SK-N-MC (cell line): ENCODE measurements at regions not wholly inside any gene's neighbourhood (a gene's known extent, or its start where the extent isn't known, plus 50 kb on each side); places are given as distances from the start of the nearest gene placed in this dataset.
A peak's percentile ranks its signal among the peaks of the same experiment; 100 is the strongest.

Experiments
- DNase-seq: peaks from one replicate; pipeline ENCODE4 v3.0.0-alpha.2; 2011; ENCODE audit warnings: low read depth, low spot score
- H3K27ac ChIP-seq: fragments of 200-600 bp; sonication (generic); 2 replicates; pipeline ENCODE4 v1.5.1; 2016; ENCODE audit warnings: mixed run types
- H3K36me3 ChIP-seq: fragments of 200-600 bp; sonication (generic); 2 replicates; pipeline ENCODE4 v1.6.1; 2017; ENCODE audit warnings: antibody characterized with exemption, low read length, mixed read lengths; ENCODE audit not compliant: insufficient read depth
- H3K4me3 ChIP-seq: fragments of 200-600 bp; sonication (generic); 2 replicates; pipeline ENCODE4 v1.5.1; 2016
- H3K9ac ChIP-seq: fragments of 200-600 bp; sonication (generic); 2 replicates; pipeline ENCODE4 v1.8.0; 2017; ENCODE audit warnings: mixed run types, mixed read lengths; ENCODE audit not compliant: insufficient read length
- H3K9me3 ChIP-seq: fragments of 200-600 bp; sonication (generic); 2 replicates; pipeline ENCODE4 v1.6.1; 2017; ENCODE audit warnings: low read depth, mild to moderate bottlenecking, antibody characterized with exemption, low read length, moderate library complexity, mixed read lengths
- EZH2 ChIP-seq: fragments of 200-600 bp; sonication (generic); IDR thresholded peaks from one replicate; pipeline ENCODE4 v1.6.1; 2017; ENCODE audit warnings: antibody characterized with exemption
- FOXP2 ChIP-seq: optimal IDR thresholded peaks from 2 replicates; pipeline ENCODE3; 2011; ENCODE audit warnings: mild to moderate bottlenecking, moderate library complexity; ENCODE audit not compliant: insufficient read depth; ENCODE audit errors: extremely low read length, control extremely low read depth
- POLR2AphosphoS5 ChIP-seq: IDR thresholded peaks from 2 replicates; pipeline ENCODE4 v1.6.1; 2012; ENCODE audit warnings: mild to moderate bottlenecking, low read depth, low read length, borderline replicate concordance

DNA sequence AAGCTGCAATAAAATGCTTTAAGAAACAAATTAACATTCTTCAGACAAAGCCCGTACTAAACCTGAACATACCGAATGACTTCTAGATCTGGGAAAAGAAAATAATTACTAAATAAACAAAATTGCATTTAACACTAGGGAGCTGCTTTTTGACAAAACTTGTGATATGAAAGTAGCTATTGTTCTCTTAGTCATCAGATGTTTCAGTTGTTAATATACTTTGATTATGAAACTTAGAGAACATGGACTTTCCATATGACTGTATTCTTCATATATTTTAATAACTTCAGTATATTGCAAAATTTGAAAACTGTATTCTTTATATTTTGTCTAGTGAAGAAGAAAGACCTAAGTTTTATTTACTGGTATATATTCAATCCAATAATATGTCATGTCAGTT lies 1262.1 kb downstream of the NCAM2 start:
- Histone ChIP-seq H3K27ac (no peak overlapping the region), H3K9ac (no peak overlapping the region), H3K4me3 (no peak overlapping the region), H3K36me3 (no peaks in the 10 kb centered on the region), H3K9me3 (peaks cover 3% of the 10 kb centered on the region; the same call in 1 of the 2 replicates)
- TF ChIP-seq POLR2AphosphoS5 (no peak), FOXP2 (no peak), EZH2 (no peak)
- no peak for DNase-seq

DNA sequence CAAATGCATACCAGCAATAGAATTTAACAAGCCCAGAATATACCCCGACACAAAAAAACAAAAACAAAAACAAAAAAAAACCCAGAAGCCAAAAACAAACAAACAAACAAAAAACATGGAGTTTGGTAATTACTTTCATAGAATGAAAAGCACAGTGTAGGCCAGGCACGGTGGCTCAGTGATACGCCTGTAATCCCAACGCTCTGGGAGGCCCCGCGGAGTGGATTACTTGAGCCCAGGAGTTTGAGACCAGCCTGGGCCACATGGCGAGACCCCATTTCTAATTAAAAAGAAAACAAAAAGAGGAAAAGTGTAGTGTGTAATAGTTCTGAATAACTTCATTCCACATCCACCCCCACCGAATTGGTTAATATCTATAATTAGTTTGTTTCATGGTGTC lies 1265.7 kb downstream of the NCAM2 start:
- H3K9me3 ChIP-seq = peaks cover 3% of the 10 kb centered on the region; the same call in 1 of the 2 replicates
- H3K9ac ChIP-seq = no peak overlapping the region
- DNase-seq = no peak
- no peak overlapping the region for H3K27ac ChIP-seq
- no peak for TF ChIP-seq EZH2
- no peak overlapping the region for H3K4me3 ChIP-seq
- no peaks in the 10 kb centered on the region for H3K36me3 ChIP-seq

DNA sequence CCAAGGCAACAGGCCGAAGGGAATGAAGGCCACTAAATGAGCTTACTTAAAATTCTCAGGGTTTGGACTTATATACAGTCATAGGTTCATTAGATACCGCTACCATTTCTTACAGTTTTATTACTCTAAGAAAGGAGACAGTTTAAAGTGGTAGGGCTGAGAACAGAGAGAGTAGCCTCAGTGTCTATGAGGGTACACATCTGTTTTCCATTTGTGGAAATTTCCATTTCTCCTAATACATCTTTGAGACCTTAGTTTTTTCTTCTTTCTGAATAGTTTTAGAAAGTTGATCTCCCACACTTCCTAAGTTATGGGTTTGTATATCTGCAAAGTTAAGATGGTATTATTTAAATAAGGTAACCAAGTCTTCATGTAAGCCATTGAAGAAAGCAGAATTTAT lies 1279.1 kb downstream of the NCAM2 start:
- Histone ChIP-seq H3K9me3 (no peaks in the 10 kb centered on the region), H3K9ac (no peak overlapping the region), H3K27ac (peak overlapping the region; percentile 78), H3K4me3 (0 out of 2 replicates have a peak overlapping the region, but pooled peaks have one; percentile 1), H3K36me3 (no peaks in the 10 kb centered on the region)
- TF ChIP-seq POLR2AphosphoS5 (no peak), EZH2 (no peak), FOXP2 (no peak)
- DNase-seq = peak; percentile 39

GRCh38 chr21:22278366-22278765 lies 1280.2 kb downstream of the NCAM2 start:
- H3K9ac ChIP-seq = no peak overlapping the region
- no peaks in the 10 kb centered on the region for H3K36me3 ChIP-seq
- no peak overlapping the region for H3K4me3 ChIP-seq
- no peaks in the 10 kb centered on the region for H3K9me3 ChIP-seq
- no peak overlapping the region for H3K27ac ChIP-seq
- DNase-seq = no peak
- TF ChIP-seq EZH2 = no peak
- no peak for TF ChIP-seq FOXP2
- TF ChIP-seq POLR2AphosphoS5 = no peak

DNA sequence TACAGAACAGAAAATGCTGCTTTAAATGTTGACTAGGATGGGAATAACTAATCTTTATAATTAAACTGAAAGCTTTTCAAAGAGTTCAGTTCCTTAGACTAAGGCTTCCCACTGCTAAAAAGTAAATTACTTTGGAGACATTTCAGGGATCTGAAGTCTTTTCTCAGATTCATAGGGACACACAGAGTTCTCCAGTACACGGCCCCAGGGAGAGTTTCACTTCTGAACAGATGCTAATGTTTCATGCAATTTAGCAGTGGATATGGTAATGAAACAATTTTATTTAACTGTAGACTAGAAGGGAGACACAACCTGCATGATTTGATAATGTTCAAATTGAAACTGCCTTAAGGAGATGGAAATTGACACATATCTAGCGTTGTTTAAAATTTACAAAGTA lies 1282.6 kb downstream of the NCAM2 start:
- peak overlapping the region; percentile 47 for H3K27ac ChIP-seq
- no peaks in the 10 kb centered on the region for H3K9me3 ChIP-seq
- TF ChIP-seq POLR2AphosphoS5 (no peak), EZH2 (no peak), FOXP2 (no peak)
- no peaks in the 10 kb centered on the region for H3K36me3 ChIP-seq
- H3K4me3 ChIP-seq = no peak overlapping the region
- no peak overlapping the region for H3K9ac ChIP-seq
- peak; percentile 32 for DNase-seq

GRCh38 chr21:22288885-22289499 lies 1290.8 kb downstream of the NCAM2 start:
- Histone ChIP-seq H3K36me3 (no peaks in the 10 kb centered on the region), H3K9ac (no peak overlapping the region), H3K27ac (no peak overlapping the region), H3K9me3 (no peaks in the 10 kb centered on the region), H3K4me3 (no peak overlapping the region)
- TF ChIP-seq EZH2 (no peak), FOXP2 (no peak), POLR2AphosphoS5 (no peak)
- no peak for DNase-seq

GRCh38 chr21:22292144-22292543 lies 1293.9 kb downstream of the NCAM2 start:
- H3K9me3 ChIP-seq = no peaks in the 10 kb centered on the region
- DNase-seq = no peak
- no peak overlapping the region for H3K4me3 ChIP-seq
- TF ChIP-seq FOXP2 = no peak
- TF ChIP-seq POLR2AphosphoS5 = no peak
- no peak for TF ChIP-seq EZH2
- no peak overlapping the region for H3K9ac ChIP-seq
- H3K27ac ChIP-seq = no peak overlapping the region
- H3K36me3 ChIP-seq = no peaks in the 10 kb centered on the region

GRCh38 chr21:22297575-22297974 lies 1299.4 kb downstream of the NCAM2 start:
- DNase-seq = no peak
- Histone ChIP-seq H3K9me3 (no peaks in the 10 kb centered on the region), H3K27ac (no peak overlapping the region), H3K9ac (no peak overlapping the region), H3K4me3 (no peak overlapping the region), H3K36me3 (no peaks in the 10 kb centered on the region)
- TF ChIP-seq EZH2 (no peak), FOXP2 (no peak), POLR2AphosphoS5 (no peak)

DNA sequence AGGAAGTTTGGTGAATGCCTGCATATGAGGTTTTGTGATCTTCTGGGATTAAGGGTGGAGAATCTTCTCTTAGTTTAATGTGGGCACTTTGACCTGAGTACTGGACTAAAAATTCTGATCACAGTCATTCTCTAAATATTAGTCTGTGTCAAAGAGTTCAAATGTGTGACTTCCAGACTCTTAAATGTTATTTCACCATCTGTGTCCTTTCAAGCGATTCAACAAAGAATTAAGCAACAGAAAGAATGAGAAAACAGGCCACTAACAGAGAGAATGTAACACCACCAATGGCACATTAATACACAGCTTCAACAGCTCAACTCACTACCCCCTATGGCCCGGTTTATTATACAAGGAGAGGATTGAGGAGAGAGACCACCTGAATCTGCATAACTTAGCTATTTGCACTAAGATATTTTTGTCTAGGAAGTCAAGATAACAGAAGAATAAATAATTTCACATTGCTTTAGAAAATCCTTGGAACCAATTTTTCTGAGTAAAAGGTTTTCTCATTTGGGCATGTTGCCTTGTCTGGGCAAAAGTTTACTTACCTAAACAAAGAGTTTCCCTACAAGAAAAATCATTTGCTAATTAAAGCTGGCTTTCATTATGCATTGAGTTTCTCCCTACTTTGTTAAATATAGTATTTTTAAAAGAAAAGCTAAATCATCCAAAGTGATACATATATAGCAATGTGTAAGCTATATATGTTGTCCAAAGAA lies 1313.7 kb downstream of the NCAM2 start:
- Histone ChIP-seq H3K9ac (no peak overlapping the region), H3K27ac (no peak overlapping the region), H3K36me3 (no peaks in the 10 kb centered on the region), H3K4me3 (no peak overlapping the region), H3K9me3 (no peaks in the 10 kb centered on the region; the same call in 1 of the 2 replicates)
- DNase-seq = no peak
- TF ChIP-seq POLR2AphosphoS5 (no peak), EZH2 (no peak), FOXP2 (no peak)
